ENCODE measurements at regions not wholly inside any gene's neighbourhood (a gene's known extent, or its start where the extent isn't known, plus 50 kb on each side); places are given as distances from the start of the nearest gene placed in this dataset.

GRCh38 chr6:82569022-82569421 lies 205.4 kb downstream of the TPBG start (continued):
- TF ChIP-seq RAD21 (IDR thresholded peaks at IDR 0.05; ENCODE audit: low read length): no peak

GRCh38 chr6:82570083-82570482 lies 206.5 kb downstream of the TPBG start:
- 33% methylated on average over 3 of the region's 3 CpGs for WGBS (ENCODE audit: low lambda C conversion rate)
- 0 out of 2 replicates have a peak overlapping the region, but pooled peaks have one; percentile 1 for H2AFZ ChIP-seq (ENCODE audit: low read depth)

More at GRCh38 chr6:82570083-82570482, 206.5 kb downstream of the TPBG start:
- TF ChIP-seq RCOR1 (IDR thresholded peaks at IDR 0.05; ENCODE audit: low read length) (no peak), RFX5 (IDR thresholded peaks at IDR 0.05; ENCODE audit: low read length) (no peak), CHD2 (IDR thresholded peaks at IDR 0.05; ENCODE audit: low read length, partially characterized antibody) (no peak), GATA2 (CRISPR knock-in tag; IDR thresholded peaks at IDR 0.05) (peak; percentile 45; the same call in 1 of the 2 replicates), FOXJ3 (CRISPR knock-in tag; IDR thresholded peaks at IDR 0.05) (no peak), FOSL2 (IDR thresholded peaks at IDR 0.05; ENCODE audit: borderline replicate concordance, low read depth) (no peak), PBX3 (IDR thresholded peaks at IDR 0.05) (peak; percentile 26; the same call in 1 of the 2 replicates), MXI1 (IDR thresholded peaks at IDR 0.05; ENCODE audit: low read depth, low read length) (no peak), TCF12 (IDR thresholded peaks at IDR 0.05) (peak; percentile 70), EP300 (IDR thresholded peaks at IDR 0.05; ENCODE audit: borderline replicate concordance in 1 of 2, low read depth in 1 of 2, low read length in 1 of 2) (no peak; a peak in 1 of 4 replicates), RAD21 (IDR thresholded peaks at IDR 0.05; ENCODE audit: low read length) (0 out of 2 replicates have a peak, but pooled peaks have one; percentile 14), CTCF (IDR thresholded peaks at IDR 0.05) (no peak)
- Histone ChIP-seq H3K4me3 (ENCODE audit: low read depth in 2 of 2, low read length in 1 of 2) (no peak overlapping the region), H3K9me3 (no peaks in the 10 kb centered on the region), H3K36me3 (replicated peaks in 1 of 2; ENCODE audit: control insufficient read depth in 1 of 2, insufficient read depth in 2 of 2, low read length in 1 of 2) (no peaks in the 10 kb centered on the region), H3K9me2 (no peaks in the 10 kb centered on the region), H3K4me1 (ENCODE audit: control insufficient read depth in 1 of 2, insufficient read depth in 2 of 2, low read depth in 1 of 2, low read length in 1 of 2) (peaks cover 0 to 6% of the 10 kb centered on the region in 2 experiments; a peak in 2 of 4 replicates), H3K9ac (no peak overlapping the region), H4K20me1 (ENCODE audit: insufficient read depth) (no peaks in the 10 kb centered on the region), H3K27ac (ENCODE audit: low read depth in 2 of 2, low read length in 1 of 2) (peak overlapping the region in 1 of 2 experiments; percentile 23; a peak in 1 of 4 replicates), H3F3A (replicated peaks; ENCODE audit: insufficient read depth) (no peaks in the 10 kb centered on the region), H3K4me2 (no peak overlapping the region), H3K79me2 (ENCODE audit: insufficient read depth) (no peaks in the 10 kb centered on the region), H3K27me3 (ENCODE audit: insufficient read depth) (no peaks in the 10 kb centered on the region)
- peak; percentile 42 for DNase-seq
- ChIA-PET POLR2A (no interaction called here), CTCF (interaction anchor here (1.1 kb wide), 1 partner anchor 488 kb away, joined by 5 read pairs; no protein-coding TSS in a partner anchor)

All from SK-N-SH (cell line).